Gastroesophageal sphincter (tissue), 3 donors: ENCODE measurements at regions not wholly inside any gene's neighbourhood (a gene's known extent, or its start where the extent isn't known, plus 50 kb on each side); places are given as distances from the start of the nearest gene placed in this dataset.

ENCODE experiments used
- POLR2A ChIP-seq, 2 donors: fragments of 450-650 bp; IDR thresholded peaks; one replicate each; pipeline ENCODE4 v1.6.1; 2017; ENCODE audit warnings: antibody characterized with exemption in 2 of 2, mild to moderate bottlenecking in 2 of 2, moderate library complexity in 1 of 2
- POLR2AphosphoS5 ChIP-seq: sonication (generic); formaldehyde crosslinking; IDR thresholded peaks from one replicate; pipeline ENCODE4 v1.6.1; 2017; ENCODE audit warnings: antibody characterized with exemption
- TF ChIP-seq, protein P1 (sequence below), 4 experiments: fragments of 200-600 bp in 2 of 4; fragments of 450-650 bp in 2 of 4; sonication (generic) in 1 of 4; IDR thresholded peaks; one replicate each; pipeline ENCODE4 v1.5.1; 2017 to 2019; ENCODE audit warnings: antibody characterized with exemption in 4 of 4, mild to moderate bottlenecking in 2 of 4, moderate library complexity in 2 of 4

DNA sequence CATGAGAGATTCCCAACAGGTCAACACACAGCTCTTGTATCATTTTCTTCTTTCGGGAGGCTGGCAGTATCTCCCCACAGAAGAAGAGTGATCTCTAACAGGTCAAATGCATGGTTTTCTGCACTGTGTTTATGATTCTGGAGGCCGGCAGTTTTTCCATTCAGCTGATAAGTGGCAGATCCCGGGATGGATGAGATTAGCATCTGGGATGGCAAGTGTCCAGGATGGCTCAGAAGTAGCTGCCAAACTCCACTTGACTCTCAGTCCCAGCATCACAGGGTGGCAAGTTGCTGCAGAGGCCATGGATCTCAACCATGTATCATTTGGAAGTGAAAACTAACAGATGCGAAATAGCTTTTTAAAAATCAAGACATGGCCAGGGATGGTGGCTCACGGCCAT lies 97.8 kb upstream of the SLC44A1 start:
- TF ChIP-seq POLR2AphosphoS5 (no peak), POLR2A (IDR thresholded peaks at IDR 0.05) (no peak)
- TF ChIP-seq, protein P1, sequence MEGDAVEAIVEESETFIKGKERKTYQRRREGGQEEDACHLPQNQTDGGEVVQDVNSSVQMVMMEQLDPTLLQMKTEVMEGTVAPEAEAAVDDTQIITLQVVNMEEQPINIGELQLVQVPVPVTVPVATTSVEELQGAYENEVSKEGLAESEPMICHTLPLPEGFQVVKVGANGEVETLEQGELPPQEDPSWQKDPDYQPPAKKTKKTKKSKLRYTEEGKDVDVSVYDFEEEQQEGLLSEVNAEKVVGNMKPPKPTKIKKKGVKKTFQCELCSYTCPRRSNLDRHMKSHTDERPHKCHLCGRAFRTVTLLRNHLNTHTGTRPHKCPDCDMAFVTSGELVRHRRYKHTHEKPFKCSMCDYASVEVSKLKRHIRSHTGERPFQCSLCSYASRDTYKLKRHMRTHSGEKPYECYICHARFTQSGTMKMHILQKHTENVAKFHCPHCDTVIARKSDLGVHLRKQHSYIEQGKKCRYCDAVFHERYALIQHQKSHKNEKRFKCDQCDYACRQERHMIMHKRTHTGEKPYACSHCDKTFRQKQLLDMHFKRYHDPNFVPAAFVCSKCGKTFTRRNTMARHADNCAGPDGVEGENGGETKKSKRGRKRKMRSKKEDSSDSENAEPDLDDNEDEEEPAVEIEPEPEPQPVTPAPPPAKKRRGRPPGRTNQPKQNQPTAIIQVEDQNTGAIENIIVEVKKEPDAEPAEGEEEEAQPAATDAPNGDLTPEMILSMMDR (IDR thresholded peaks at IDR 0.05) = no peak
